Stomach (tissue), 8 donors: ENCODE measurements at regions not wholly inside any gene's neighbourhood (a gene's known extent, or its start where the extent isn't known, plus 50 kb on each side); places are given as distances from the start of the nearest gene placed in this dataset.

Experiments
- DNase-seq, 2 donors: peaks; one replicate each; pipeline versions ENCODE4 v3.0.0 to v3.0.0-alpha.2; 2013 to 2019
- H3K27ac ChIP-seq, 5 donors: fragments of 200-600 bp in 4 of 5; sonication (generic) in 4 of 5; one replicate each; pipeline ENCODE4 v1.5.1; 2013 to 2019; ENCODE audit warnings: mild to moderate bottlenecking in 1 of 5, moderate library complexity in 1 of 5
- H3K27me3 ChIP-seq, 3 donors: fragments of 200-600 bp; sonication (generic); one replicate each; pipeline ENCODE4 v1.5.1; 2017 to 2019; ENCODE audit warnings: mixed run types in 1 of 3
- H3K36me3 ChIP-seq, 4 donors: fragments of 200-600 bp; sonication (generic); 1 replicate in 3 of 4; 2 replicates in 1 of 4; pipeline ENCODE4 v1.5.1; 2016 to 2019
- H3K4me1 ChIP-seq, 4 donors: fragments of 200-600 bp; sonication (generic); one replicate each; pipeline ENCODE4 v1.5.1; 2016 to 2019
- H3K4me3 ChIP-seq, 4 donors: fragments of 200-600 bp; sonication (generic) in 3 of 4; one replicate each; pipeline ENCODE4 v1.5.1; 2016 to 2019; ENCODE audit warnings: mild to moderate bottlenecking in 1 of 4
- H3K9me3 ChIP-seq, 4 donors: fragments of 200-600 bp; sonication (generic); one replicate each; pipeline ENCODE4 v1.5.1; 2016 to 2019
- CTCF ChIP-seq, 7 experiments: fragments of 450-650 bp in 4 of 7; fragments of 200-600 bp in 3 of 7; sonication (generic) in 3 of 7; IDR thresholded peaks; one replicate each; pipeline ENCODE4 v1.5.1; 2016 to 2019; ENCODE audit warnings: antibody characterized with exemption in 7 of 7, control low read depth in 2 of 7, mild to moderate bottlenecking in 1 of 7
- EP300 ChIP-seq: sonication (generic); formaldehyde crosslinking; IDR thresholded peaks from one replicate; pipeline ENCODE4 v1.6.1; 2017; ENCODE audit warnings: antibody characterized with exemption
- POLR2A ChIP-seq, 4 donors: fragments of 450-650 bp; IDR thresholded peaks; one replicate each; pipeline ENCODE4 v1.6.1; 2016; ENCODE audit warnings: antibody characterized with exemption in 4 of 4, control low read depth in 2 of 4, mild to moderate bottlenecking in 1 of 4, moderate library complexity in 1 of 4
- POLR2AphosphoS5 ChIP-seq, 3 donors: sonication (generic); formaldehyde crosslinking; IDR thresholded peaks; one replicate each; pipeline ENCODE4 v1.6.1; 2016; ENCODE audit warnings: antibody characterized with exemption in 3 of 3
- WGBS, 5 donors: extraction: QIAGEN DNeasy Blood & Tissue Kit in 3 of 5; methylation state at CpG; one replicate each; pipeline versions ENCODE4 v1.1.5 to v1.1.7; 2013 to 2018; 5-methylcytosine and 5-hydroxymethylcytosine counted together
- intact Hi-C: fragments of 100-400 bp; cut with DNase I; formaldehyde crosslinking; loops from one replicate; pipeline ENCODE4 v1.15.1; 2023; ENCODE audit warnings: low total_unique reads
- donor health status: healthy with polysubstance abuse.
- donor health status: Bipolar disorder and iron deficiency.
- donor health status: healthy.

- no peaks in the 10 kb centered on the region for H3K36me3 ChIP-seq
- H3K9me3 ChIP-seq = no peaks in the 10 kb centered on the region
- WGBS, 5 donors = 54 to 62% (median 58%) methylated on average over 5 of the region's 5 CpGs
- H3K4me3 ChIP-seq = no peak overlapping the region
- intact Hi-C loops = no loop called here
- peaks cover 0 to 12% (median 8%) of the 10 kb centered on the region in 4 donors for H3K4me1 ChIP-seq
- no peak for DNase-seq
- H3K27ac ChIP-seq = no peak overlapping the region
- H3K27me3 ChIP-seq = no peaks in the 10 kb centered on the region
- TF ChIP-seq EP300 (no peak), POLR2A (IDR thresholded peaks at IDR 0.05) (no peak), POLR2AphosphoS5 (IDR thresholded peaks at IDR 0.05) (no peak), CTCF (IDR thresholded peaks at IDR 0.05) (no peak)
Observed at GRCh38 chr1:178645157-178645807, 79.8 kb upstream of the RALGPS2 start.

- Histone ChIP-seq H3K36me3 (no peaks in the 10 kb centered on the region), H3K9me3 (no peaks in the 10 kb centered on the region), H3K27ac (no peak overlapping the region), H3K4me1 (peaks cover 0 to 12% (median 8%) of the 10 kb centered on the region in 4 donors), H3K4me3 (no peak overlapping the region), H3K27me3 (no peaks in the 10 kb centered on the region)
- intact Hi-C loops = no loop called here
- no peak for DNase-seq
- 80 to 88% (median 86%) methylated on average over 2 of the region's 2 CpGs for whole genome bisulfite sequencing, 5 donors
- no peak for TF ChIP-seq EP300
- TF ChIP-seq POLR2AphosphoS5 (IDR thresholded peaks at IDR 0.05) = no peak
- no peak for TF ChIP-seq POLR2A (IDR thresholded peaks at IDR 0.05)
- TF ChIP-seq CTCF (IDR thresholded peaks at IDR 0.05) = no peak
Observed at GRCh38 chr1:178645808-178646200, 79.2 kb upstream of the RALGPS2 start.

GRCh38 chr1:178646821-178647220, 78.2 kb upstream of the RALGPS2 start:
- no peaks in the 10 kb centered on the region for H3K27me3 ChIP-seq
- no peak overlapping the region for H3K27ac ChIP-seq
- H3K9me3 ChIP-seq = no peaks in the 10 kb centered on the region
- peaks cover 0 to 12% (median 8%) of the 10 kb centered on the region in 4 donors for H3K4me1 ChIP-seq
- 87 to 95% (median 91%) methylated on average over 5 of the region's 5 CpGs for WGBS, 5 donors
- intact Hi-C loops = no loop called here
- no peaks in the 10 kb centered on the region for H3K36me3 ChIP-seq
- TF ChIP-seq CTCF (IDR thresholded peaks at IDR 0.05) (no peak), EP300 (no peak), POLR2AphosphoS5 (IDR thresholded peaks at IDR 0.05) (no peak)
- H3K4me3 ChIP-seq = no peak overlapping the region
- no peak for DNase-seq

- no peak overlapping the region for H3K4me3 ChIP-seq
- no peaks in the 10 kb centered on the region for H3K36me3 ChIP-seq
Observed at GRCh38 chr1:178648151-178648550, 76.9 kb upstream of the RALGPS2 start.

More at GRCh38 chr1:178648151-178648550, 76.9 kb upstream of the RALGPS2 start:
- TF ChIP-seq POLR2A (IDR thresholded peaks at IDR 0.05) = no peak
- TF ChIP-seq POLR2AphosphoS5 (IDR thresholded peaks at IDR 0.05) = no peak
- TF ChIP-seq CTCF (IDR thresholded peaks at IDR 0.05) = no peak
- no peak for TF ChIP-seq EP300
- no peak for DNase-seq
- intact Hi-C loops = no loop called here
- WGBS, 5 donors = 90 to 94% (median 92%) methylated on average over 11 of the region's 11 CpGs
- H3K9me3 ChIP-seq = no peaks in the 10 kb centered on the region
- H3K4me1 ChIP-seq = peaks cover 0 to 12% (median 8%) of the 10 kb centered on the region in 4 donors
- no peaks in the 10 kb centered on the region for H3K27me3 ChIP-seq
- no peak overlapping the region for H3K27ac ChIP-seq
